Skeletal muscle tissue (tissue), 3 donors: ENCODE measurements at regions not wholly inside any gene's neighbourhood (a gene's known extent, or its start where the extent isn't known, plus 50 kb on each side); places are given as distances from the start of the nearest gene placed in this dataset.
"Not testable (repeated sequence)": the region's sequence is repeated elsewhere in the genome, so short reads cannot be mapped to it uniquely, and the experiment has no call there.

Experiments
- H3K27ac ChIP-seq: one replicate; pipeline ENCODE4 v1.7.0; 2013; ENCODE audit warnings: mild to moderate bottlenecking, low read depth, low read length, inconsistent platforms
- H3K27me3 ChIP-seq, 3 donors: one replicate each; pipeline ENCODE4 v1.7.0; 2013; ENCODE audit warnings: low read length in 3 of 3; ENCODE audit not compliant: control insufficient read depth in 3 of 3, insufficient read depth in 3 of 3
- H3K36me3 ChIP-seq, 3 donors: one replicate each; pipeline ENCODE4 v1.7.0; 2013; ENCODE audit warnings: low read length in 3 of 3; ENCODE audit not compliant: control insufficient read depth in 3 of 3, insufficient read depth in 3 of 3
- H3K4me1 ChIP-seq, 3 donors: one replicate each; pipeline ENCODE4 v1.7.0; 2013; ENCODE audit warnings: low read length in 3 of 3, mild to moderate bottlenecking in 3 of 3; ENCODE audit not compliant: control insufficient read depth in 3 of 3, insufficient read depth in 3 of 3
- H3K4me3 ChIP-seq, 3 donors: one replicate each; pipeline ENCODE4 v1.7.0; 2013; ENCODE audit warnings: low read length in 3 of 3
- H3K9ac ChIP-seq, 3 donors: one replicate each; pipeline ENCODE4 v1.7.0; 2013; ENCODE audit warnings: low read length in 3 of 3, mild to moderate bottlenecking in 3 of 3, moderate library complexity in 2 of 3, low read depth in 1 of 3
- H3K9me3 ChIP-seq, 3 donors: one replicate each; pipeline ENCODE4 v1.7.0; 2013; ENCODE audit warnings: low read length in 3 of 3; ENCODE audit not compliant: control insufficient read depth in 3 of 3
- donor health status: Osteomylitis.

DNA sequence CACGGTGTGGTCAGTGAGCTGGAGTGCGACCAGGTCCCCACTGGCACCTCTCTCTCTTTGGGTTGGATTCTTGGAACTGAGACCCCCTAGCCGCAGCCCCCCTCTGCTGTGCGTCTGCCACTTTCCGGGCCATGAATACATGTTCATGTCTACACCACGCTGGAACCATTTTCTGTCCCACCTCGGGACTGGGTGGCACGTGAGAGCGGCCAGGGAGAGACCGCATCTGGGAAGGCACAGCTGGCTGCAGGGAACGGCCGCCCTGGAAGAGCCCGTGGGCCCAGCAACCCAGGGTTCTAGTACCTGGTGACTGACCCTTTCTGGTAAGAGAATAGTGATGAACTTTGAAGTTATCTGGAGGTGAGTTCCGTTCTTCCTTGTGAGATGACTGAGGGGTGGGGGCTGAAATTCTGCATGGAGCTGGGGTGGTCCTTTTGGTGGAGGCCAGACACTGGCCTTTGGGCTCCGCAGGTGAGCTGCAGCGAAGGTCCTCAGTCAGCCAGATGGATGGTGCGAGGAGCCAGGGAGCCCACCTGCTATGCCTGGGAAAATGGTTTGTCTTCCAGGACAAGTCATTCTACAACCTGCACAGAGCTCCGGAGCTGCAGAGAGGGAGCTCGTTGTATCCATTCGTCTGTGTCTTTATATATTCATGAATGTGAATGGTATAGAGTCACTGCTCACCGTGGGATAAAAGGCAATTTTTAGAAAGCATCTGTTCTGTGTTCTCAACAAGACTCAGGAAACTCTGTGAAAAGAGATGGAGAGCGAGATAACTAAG is 223.5 kb downstream of the NDUFA10 start:
- no peak overlapping the region for H3K9ac ChIP-seq

DNA sequence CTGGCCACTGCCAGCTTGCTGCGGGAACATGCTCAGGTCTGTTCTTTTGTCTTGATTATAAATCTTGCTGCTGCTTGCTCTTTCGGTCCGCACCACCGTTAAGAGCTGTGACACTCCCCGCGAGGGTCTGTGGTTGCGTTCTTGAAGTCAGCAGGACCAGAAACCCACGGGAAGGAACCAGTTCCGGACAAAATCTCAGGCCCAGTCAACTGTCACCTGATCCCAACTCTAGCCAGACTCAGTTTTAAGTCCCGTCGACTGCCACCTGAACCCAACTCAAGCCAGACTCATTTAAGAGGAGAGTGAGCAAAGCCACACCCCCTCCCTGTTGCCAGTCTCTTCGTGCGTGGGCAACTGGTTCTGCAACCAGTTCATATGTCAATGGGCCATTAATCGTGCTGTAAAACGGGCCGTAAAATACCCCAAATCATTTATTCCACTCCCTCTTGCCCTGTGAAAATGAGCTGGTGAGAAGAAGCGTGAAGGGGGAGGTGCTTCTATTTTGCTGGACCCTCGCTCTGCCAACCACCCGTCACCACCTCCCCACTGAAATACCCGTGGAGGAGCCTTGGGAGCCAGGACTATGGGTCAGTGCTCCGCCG is 224.3 kb downstream of the NDUFA10 start:
- Histone ChIP-seq H3K4me3 (no peak overlapping the region), H3K27me3 (peaks cover 5 to 18% (median 15%) of the 10 kb centered on the region in 3 donors), H3K27ac (no peak overlapping the region), H3K4me1 (no peaks in the 10 kb centered on the region), H3K9ac (no peak overlapping the region), H3K36me3 (no peaks in the 10 kb centered on the region), H3K9me3 (no peaks in the 10 kb centered on the region)

More for the DNA sequence above, 223.5 kb downstream of the NDUFA10 start:
- Histone ChIP-seq H3K9me3 (no peaks in the 10 kb centered on the region), H3K36me3 (no peaks in the 10 kb centered on the region), H3K4me1 (no peaks in the 10 kb centered on the region), H3K27me3 (peaks cover 5 to 18% (median 15%) of the 10 kb centered on the region in 3 donors), H3K27ac (no peak overlapping the region), H3K4me3 (no peak overlapping the region)

DNA sequence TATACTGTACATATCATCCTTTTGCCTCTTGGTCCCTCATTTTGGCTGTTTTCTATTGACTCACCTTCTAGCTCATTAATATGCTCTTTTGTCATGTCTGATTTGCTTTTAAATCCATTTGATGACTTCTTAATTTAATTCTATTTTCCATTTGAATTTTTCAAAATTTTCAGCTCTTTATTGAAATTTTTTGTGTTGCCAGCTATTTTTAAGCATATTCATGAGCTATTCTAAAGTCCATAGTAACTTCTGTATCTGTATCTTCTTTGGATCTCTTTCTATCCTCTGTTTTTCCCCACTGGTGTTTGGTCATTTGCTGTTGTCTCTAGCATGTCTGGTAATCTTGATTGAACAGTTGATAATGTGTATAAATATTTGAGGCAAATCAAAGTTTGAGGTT is 227.8 kb downstream of the NDUFA10 start:
- H3K27ac ChIP-seq = no peak overlapping the region
- no peaks in the 10 kb centered on the region for H3K9me3 ChIP-seq
- no peaks in the 10 kb centered on the region for H3K4me1 ChIP-seq
- peaks cover 0 to 20% (median 4%) of the 10 kb centered on the region in 3 donors for H3K27me3 ChIP-seq
- H3K9ac ChIP-seq = no peak overlapping the region
- no peak overlapping the region for H3K4me3 ChIP-seq
- no peaks in the 10 kb centered on the region for H3K36me3 ChIP-seq

DNA sequence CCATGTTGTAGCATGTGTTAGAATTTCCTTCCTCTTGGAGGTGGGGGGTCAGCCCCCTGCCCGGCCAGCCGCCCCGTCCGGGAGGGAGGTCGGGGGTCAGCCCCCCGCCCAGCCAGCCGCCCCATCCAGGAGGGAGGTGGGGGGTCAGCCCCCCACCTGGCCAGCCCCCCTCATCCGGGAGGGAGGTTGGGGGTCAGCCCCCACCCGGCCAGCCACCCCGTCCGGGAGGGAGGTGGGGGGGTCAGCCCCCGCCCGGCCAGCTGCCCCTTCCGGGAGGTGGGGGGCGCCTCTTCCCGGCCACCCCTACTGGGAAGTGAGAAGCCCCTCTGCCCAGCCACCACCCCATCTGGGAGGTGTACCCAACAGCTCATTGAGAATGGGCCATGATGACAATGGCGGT is 229.4 kb downstream of the NDUFA10 start:
- not testable (repeated sequence) for H3K9me3 ChIP-seq, H3K27ac ChIP-seq, H3K9ac ChIP-seq, H3K4me1 ChIP-seq, H3K36me3 ChIP-seq, H3K4me3 ChIP-seq
- H3K27me3 ChIP-seq = peaks cover 5 to 18% (median 11%) of the 10 kb centered on the region in 3 donors

DNA sequence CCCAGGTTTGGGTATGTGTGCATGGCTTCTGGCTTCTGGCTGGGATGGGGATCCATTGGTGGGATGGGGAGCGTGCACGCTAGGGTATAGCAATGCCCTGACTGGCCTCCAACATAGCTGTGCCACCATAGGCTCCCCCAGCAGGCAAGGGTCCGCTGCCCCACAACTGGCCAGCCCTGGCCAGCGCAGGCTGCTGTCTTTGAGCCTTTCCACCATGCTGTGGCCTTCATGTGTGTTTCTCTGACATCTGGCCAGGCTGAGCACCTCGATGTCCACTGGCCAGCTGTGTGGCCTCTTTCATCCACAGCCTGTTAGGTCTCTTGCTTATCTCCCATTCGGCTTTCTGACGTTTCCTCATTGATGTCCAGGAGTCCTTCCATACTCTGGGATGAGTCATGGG is 231.3 kb downstream of the NDUFA10 start:
- Histone ChIP-seq H3K9me3 (no peaks in the 10 kb centered on the region), H3K27ac (no peak overlapping the region), H3K4me3 (no peak overlapping the region), H3K27me3 (peaks cover 5 to 29% (median 11%) of the 10 kb centered on the region in 3 donors), H3K9ac (no peak overlapping the region), H3K36me3 (no peaks in the 10 kb centered on the region), H3K4me1 (no peaks in the 10 kb centered on the region)

DNA sequence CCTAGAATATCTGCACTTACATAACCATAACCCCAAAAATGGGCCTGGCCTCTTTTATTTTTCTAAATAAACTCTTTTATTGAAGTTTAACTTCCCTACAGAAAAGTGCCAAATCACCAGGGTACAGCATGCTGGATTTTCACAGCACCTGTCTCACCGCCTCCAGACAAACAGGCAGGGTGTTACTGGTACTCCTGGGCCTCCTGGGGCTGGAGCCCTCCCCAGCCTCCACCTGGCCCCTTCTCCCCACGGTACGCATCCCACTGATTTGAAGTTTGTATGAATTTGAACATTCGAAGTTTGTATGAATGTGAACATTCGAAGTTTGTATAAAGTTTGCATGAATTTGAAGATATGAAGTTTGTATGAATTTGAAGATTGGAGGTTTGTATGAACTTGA is 232.1 kb downstream of the NDUFA10 start:
- Histone ChIP-seq H3K9ac (no peak overlapping the region), H3K4me3 (no peak overlapping the region), H3K9me3 (no peaks in the 10 kb centered on the region), H3K27ac (no peak overlapping the region), H3K4me1 (no peaks in the 10 kb centered on the region), H3K27me3 (peaks cover 5 to 29% (median 11%) of the 10 kb centered on the region in 3 donors), H3K36me3 (no peaks in the 10 kb centered on the region)

DNA sequence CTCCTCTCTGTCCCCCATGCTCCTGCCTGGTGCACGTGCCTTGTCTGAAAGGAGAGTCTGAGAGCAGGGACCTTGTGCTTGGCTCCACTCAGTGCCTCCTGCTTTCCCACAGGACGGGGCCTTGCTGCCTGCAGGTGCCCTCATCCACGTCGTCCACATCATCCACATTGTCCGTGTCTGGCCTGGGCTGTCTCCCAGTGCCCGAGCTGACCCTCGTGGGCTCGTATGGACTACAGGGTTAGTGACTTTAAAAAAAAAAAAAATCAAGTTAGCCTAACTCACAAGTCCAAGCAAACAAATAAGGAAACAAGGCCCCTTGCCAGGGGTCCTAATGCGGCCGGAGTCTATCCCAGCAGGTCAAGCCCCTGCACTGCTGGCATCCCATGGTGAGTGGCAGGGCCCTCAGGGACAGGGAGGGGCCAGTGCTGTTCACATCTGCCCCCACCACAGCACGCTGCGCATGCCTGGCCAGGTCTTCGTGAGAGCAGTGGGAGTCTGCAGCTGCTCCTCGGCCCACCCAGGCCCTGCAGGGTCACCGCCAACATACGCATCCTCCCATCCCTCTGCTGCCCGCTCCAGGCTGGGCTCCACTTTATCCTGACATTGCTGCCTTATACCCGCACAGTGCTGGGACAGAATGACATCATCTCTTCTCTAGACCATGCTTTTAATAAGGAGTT is 232.6 kb downstream of the NDUFA10 start:
- Histone ChIP-seq H3K9ac (no peak overlapping the region), H3K27ac (no peak overlapping the region), H3K4me3 (no peak overlapping the region), H3K27me3 (peaks cover 5 to 29% (median 11%) of the 10 kb centered on the region in 3 donors), H3K4me1 (no peaks in the 10 kb centered on the region), H3K9me3 (no peaks in the 10 kb centered on the region), H3K36me3 (no peaks in the 10 kb centered on the region)

DNA sequence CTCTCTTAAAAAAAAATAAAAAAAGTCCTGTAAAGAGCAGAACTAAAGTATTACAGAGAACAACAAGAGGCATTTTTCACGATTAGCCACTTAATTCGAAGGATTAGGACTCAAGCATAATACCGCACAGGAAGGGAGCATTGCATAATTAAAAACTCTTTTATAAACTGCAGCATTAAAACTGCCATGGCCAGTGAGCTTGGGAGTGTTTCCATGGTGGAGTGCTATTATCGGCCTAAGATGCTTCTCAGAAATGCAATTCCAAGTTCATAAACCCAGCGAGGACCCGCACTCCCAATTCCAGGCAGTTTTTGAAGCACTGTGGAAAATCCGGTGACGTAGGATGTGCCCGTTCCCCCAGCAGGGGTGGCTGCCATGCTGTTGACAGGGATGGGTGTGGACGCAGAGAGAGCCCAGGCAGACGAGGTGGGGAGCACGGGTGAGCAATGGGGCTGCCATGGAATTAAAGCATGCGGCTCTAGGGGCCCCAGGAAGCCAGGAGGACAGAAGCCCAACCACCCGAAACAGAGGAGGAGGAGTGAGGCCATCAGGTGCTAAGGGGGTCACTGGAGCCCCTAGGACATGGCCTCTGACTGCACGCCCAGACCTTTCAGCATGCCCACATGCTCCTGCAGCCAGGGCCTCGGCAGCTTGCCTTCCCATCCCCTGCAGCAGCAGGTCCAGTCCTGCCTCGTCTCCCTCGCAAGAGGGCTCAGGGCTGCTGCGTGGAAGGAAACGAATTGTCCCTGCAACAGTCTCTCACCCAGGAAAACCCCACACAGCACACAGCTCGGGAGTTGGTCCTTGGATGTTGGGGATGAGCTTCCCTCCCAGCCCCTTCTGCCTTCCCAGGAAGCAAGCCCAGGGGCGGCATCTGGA is 233.4 kb downstream of the NDUFA10 start:
- H3K27ac ChIP-seq = no peak overlapping the region
- peaks cover 5 to 29% (median 11%) of the 10 kb centered on the region in 3 donors for H3K27me3 ChIP-seq
- no peaks in the 10 kb centered on the region for H3K4me1 ChIP-seq
- no peaks in the 10 kb centered on the region for H3K36me3 ChIP-seq
- H3K4me3 ChIP-seq = no peak overlapping the region
- no peaks in the 10 kb centered on the region for H3K9me3 ChIP-seq
- no peak overlapping the region for H3K9ac ChIP-seq

DNA sequence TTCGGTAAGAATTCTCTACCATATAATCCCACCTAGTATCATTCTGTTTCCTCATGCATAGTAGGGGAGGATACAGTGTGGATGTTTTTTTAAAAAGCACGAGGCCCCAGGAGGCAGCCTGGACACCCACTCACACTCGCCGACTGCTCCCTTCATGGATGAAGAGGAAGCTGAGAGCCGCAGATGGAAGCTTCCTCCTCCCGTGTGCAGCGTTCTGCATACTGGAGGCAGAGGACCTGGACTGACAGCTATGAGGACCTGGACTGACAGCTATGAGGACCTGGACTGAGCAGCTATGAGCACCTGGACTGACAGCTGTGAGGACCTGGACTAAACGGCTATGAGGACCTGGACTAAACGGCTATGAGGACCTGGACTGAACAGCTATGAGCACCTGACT is 234.4 kb downstream of the NDUFA10 start:
- H3K36me3 ChIP-seq = no peaks in the 10 kb centered on the region
- H3K4me3 ChIP-seq = no peak overlapping the region
- peaks cover 5 to 29% (median 11%) of the 10 kb centered on the region in 3 donors for H3K27me3 ChIP-seq
- H3K9ac ChIP-seq = no peak overlapping the region
- no peaks in the 10 kb centered on the region for H3K9me3 ChIP-seq
- no peaks in the 10 kb centered on the region for H3K4me1 ChIP-seq
- H3K27ac ChIP-seq = no peak overlapping the region
